ENCODE measurements at regions not wholly inside any gene's neighbourhood (a gene's known extent, or its start where the extent isn't known, plus 50 kb on each side); places are given as distances from the start of the nearest gene placed in this dataset.

DNA sequence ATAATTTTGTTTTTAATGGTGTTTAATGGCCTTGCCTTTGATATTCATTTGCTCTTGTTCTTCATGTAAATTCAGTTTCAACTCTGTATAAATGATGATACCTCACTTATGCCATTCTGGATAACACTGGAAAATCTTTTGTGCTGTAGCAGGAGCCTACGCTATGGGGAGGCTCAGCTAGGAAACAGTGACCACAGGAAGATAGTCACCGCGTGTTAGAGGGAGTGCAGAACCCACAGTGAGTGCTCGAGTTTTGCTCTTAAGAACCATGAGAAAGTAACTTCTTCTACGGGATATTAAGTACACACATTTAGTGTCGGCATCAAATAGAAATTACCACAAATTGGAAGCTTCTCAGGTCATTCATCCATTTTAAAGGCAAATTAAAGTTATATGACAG is 143.9 kb downstream of the IRX2 start:
- Histone ChIP-seq H3K4me3 (no peak overlapping the region), H3K9me3 (peaks cover 0 to 13% (median 0%) of the 10 kb centered on the region in 4 donors), H3K36me3 (no peaks in the 10 kb centered on the region), H3K4me1 (no peaks in the 10 kb centered on the region), H3K27me3 (no peaks in the 10 kb centered on the region), H3K27ac (no peak overlapping the region)
- TF ChIP-seq, protein P1, sequence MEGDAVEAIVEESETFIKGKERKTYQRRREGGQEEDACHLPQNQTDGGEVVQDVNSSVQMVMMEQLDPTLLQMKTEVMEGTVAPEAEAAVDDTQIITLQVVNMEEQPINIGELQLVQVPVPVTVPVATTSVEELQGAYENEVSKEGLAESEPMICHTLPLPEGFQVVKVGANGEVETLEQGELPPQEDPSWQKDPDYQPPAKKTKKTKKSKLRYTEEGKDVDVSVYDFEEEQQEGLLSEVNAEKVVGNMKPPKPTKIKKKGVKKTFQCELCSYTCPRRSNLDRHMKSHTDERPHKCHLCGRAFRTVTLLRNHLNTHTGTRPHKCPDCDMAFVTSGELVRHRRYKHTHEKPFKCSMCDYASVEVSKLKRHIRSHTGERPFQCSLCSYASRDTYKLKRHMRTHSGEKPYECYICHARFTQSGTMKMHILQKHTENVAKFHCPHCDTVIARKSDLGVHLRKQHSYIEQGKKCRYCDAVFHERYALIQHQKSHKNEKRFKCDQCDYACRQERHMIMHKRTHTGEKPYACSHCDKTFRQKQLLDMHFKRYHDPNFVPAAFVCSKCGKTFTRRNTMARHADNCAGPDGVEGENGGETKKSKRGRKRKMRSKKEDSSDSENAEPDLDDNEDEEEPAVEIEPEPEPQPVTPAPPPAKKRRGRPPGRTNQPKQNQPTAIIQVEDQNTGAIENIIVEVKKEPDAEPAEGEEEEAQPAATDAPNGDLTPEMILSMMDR (IDR thresholded peaks at IDR 0.05): no peak
- TF ChIP-seq POLR2A (IDR thresholded peaks at IDR 0.05) (no peak), EP300 (IDR thresholded peaks at IDR 0.05) (no peak)
- no peak for DNase-seq (ENCODE audit: low spot score in 2 of 2)
- 65 to 81% methylated on average over 6 of the region's 6 CpGs for WGBS, 2 donors

DNA sequence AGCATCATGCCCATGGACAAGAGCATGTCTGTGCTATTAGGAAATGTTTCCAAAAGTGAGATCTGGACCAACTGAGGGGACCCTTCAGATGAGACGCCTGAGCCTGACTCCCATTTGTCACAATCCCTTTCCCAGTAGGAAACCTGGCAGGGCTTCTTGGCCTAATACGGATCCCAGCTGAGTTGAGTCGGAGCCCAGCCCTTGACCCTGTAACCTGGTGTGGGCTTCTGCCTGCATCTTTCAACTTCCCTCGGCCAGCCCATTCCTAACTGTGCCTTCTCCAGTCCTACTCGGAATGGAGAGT is 148.3 kb downstream of the IRX2 start:
- Histone ChIP-seq H3K9me3 (peaks cover 0 to 5% (median 0%) of the 10 kb centered on the region in 4 donors), H3K27ac (no peak overlapping the region), H3K4me3 (no peak overlapping the region), H3K36me3 (no peaks in the 10 kb centered on the region), H3K4me1 (no peaks in the 10 kb centered on the region), H3K27me3 (no peaks in the 10 kb centered on the region)
- WGBS, 2 donors: 58 to 62% methylated on average over 5 of the region's 5 CpGs
- DNase-seq (ENCODE audit: low spot score in 2 of 2): no peak
- TF ChIP-seq, protein P1 (IDR thresholded peaks at IDR 0.05): no peak
- TF ChIP-seq EP300 (IDR thresholded peaks at IDR 0.05) (no peak), POLR2A (IDR thresholded peaks at IDR 0.05) (no peak)

DNA sequence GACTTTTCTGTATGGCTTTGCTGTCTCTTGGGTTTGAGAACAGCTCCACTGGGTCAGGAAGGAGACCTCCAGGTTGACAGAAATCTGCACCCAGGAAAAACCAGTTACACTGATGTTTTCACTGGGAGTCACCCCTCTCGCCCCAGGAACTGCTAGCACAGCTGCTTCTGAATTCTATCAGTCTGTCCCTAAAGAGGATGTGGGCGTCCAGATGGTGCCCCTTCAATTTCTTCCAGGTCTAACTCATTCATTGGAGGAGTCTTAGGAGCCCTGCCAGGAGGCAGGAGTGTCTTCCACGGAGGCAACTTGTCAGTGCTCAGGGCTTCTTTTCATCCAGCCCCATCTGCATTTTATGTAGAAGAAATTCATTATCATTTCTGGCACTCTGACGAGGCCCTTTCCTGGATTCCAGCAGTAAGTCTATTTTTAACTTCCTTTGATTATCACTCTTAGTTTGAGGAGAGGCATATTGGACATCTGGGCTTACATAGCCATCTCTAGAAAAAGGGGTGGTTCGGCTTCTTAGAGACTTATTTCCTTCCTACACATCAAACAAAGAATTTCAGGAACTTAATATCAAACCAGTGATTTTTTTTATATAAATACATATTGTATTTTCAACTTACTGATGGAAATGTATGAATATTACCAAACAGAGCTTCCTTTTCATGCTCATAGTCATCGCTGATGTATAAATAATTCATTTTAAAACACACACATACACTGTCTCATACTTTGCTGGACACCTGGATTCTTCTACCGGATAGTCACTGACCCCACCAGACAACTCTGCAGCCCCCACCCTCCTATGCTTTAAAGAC is 148.8 kb downstream of the IRX2 start:
- WGBS, 2 donors: 43 to 44% methylated on average over 7 of the region's 7 CpGs
- H3K4me1 ChIP-seq: no peaks in the 10 kb centered on the region
- no peak for TF ChIP-seq POLR2A (IDR thresholded peaks at IDR 0.05)
- TF ChIP-seq, protein P1 (IDR thresholded peaks at IDR 0.05): no peak
- TF ChIP-seq EP300 (IDR thresholded peaks at IDR 0.05): no peak
- H3K9me3 ChIP-seq: peaks cover 0 to 5% (median 0%) of the 10 kb centered on the region in 4 donors
- no peaks in the 10 kb centered on the region for H3K27me3 ChIP-seq
- H3K27ac ChIP-seq: no peak overlapping the region
- no peak for DNase-seq (ENCODE audit: low spot score in 2 of 2)
- no peak overlapping the region for H3K4me3 ChIP-seq
- H3K36me3 ChIP-seq: no peaks in the 10 kb centered on the region

GRCh38 chr5:2598503-2598902 is 153.0 kb downstream of the IRX2 start:
- Histone ChIP-seq H3K36me3 (no peaks in the 10 kb centered on the region), H3K4me3 (no peak overlapping the region), H3K4me1 (no peaks in the 10 kb centered on the region), H3K27me3 (no peaks in the 10 kb centered on the region), H3K27ac (no peak overlapping the region), H3K9me3 (peaks cover 0 to 5% (median 0%) of the 10 kb centered on the region in 4 donors)
- TF ChIP-seq, protein P1 (IDR thresholded peaks at IDR 0.05): no peak
- DNase-seq (ENCODE audit: low spot score in 2 of 2): no peak
- 94 to 95% methylated on average over 1 of the region's 1 CpG for WGBS, 2 donors

DNA sequence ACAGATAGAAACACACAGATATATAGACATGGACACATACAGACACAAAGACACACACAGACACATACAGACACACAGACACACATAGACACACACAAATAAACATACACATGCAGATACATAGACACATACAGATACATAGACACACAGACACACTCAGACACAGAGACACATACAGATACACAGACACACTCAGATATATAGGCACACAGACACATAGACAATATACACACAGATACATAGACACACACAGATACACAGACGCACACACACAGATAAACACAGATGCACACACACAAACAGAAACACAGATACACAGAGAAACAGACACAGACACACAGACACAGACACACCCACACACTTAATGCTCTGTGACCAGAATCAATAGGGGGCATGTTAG is 156.8 kb downstream of the IRX2 start:
- no peak overlapping the region for H3K27ac ChIP-seq
- no peak for TF ChIP-seq EP300 (IDR thresholded peaks at IDR 0.05)
- H3K36me3 ChIP-seq: no peaks in the 10 kb centered on the region
- DNase-seq (ENCODE audit: low spot score in 2 of 2): no peak
- WGBS, 2 donors: 72 to 86% methylated on average over 1 of the region's 1 CpG
- no peaks in the 10 kb centered on the region for H3K9me3 ChIP-seq
- no peaks in the 10 kb centered on the region for H3K27me3 ChIP-seq
- no peaks in the 10 kb centered on the region for H3K4me1 ChIP-seq
- H3K4me3 ChIP-seq: no peak overlapping the region
